CD14-positive monocyte (primary cell): ENCODE measurements at regions not wholly inside any gene's neighbourhood (a gene's known extent, or its start where the extent isn't known, plus 50 kb on each side); places are given as distances from the start of the nearest gene placed in this dataset.

Experiments used
- DNase-seq, 3 donors: peaks; one replicate each; pipeline ENCODE4 v3.0.0-alpha.2; 2011 to 2022
- H2AFZ ChIP-seq: 2 replicates; pipeline ENCODE4 v1.6.0; 2012; ENCODE audit warnings: mild to moderate bottlenecking, low read depth, low read length, inconsistent platforms; ENCODE audit not compliant: insufficient read depth, poor library complexity, severe bottlenecking
- H3K27ac ChIP-seq, 2 donors: 1 replicate in 1 of 2; 2 replicates in 1 of 2; pipeline ENCODE4 v1.5.1; 2012 to 2013; ENCODE audit warnings: low read length in 2 of 2, control low read depth in 1 of 2, inconsistent platforms in 1 of 2, low read depth in 1 of 2, mild to moderate bottlenecking in 1 of 2
- H3K27me3 ChIP-seq, 2 donors: one replicate each; pipeline versions ENCODE4 v1.6.0 to v1.6.1; 2011 to 2013; ENCODE audit warnings: low read length in 2 of 2; ENCODE audit not compliant: control insufficient read depth in 2 of 2, insufficient read depth in 2 of 2
- H3K36me3 ChIP-seq, 2 donors: replicated peaks in 1 of 2; 1 replicate in 1 of 2; 2 replicates in 1 of 2; pipeline versions ENCODE4 v1.5.1 to v1.6.1; 2012 to 2013; ENCODE audit warnings: low read length in 2 of 2, control low read depth in 1 of 2, inconsistent platforms in 1 of 2, mild to moderate bottlenecking in 1 of 2; ENCODE audit not compliant: insufficient read depth in 2 of 2, control insufficient read depth in 1 of 2
- H3K4me1 ChIP-seq, 2 donors: 1 replicate in 1 of 2; 2 replicates in 1 of 2; pipeline versions ENCODE4 v1.5.1 to v1.6.1; 2012 to 2013; ENCODE audit warnings: low read length in 2 of 2, control low read depth in 1 of 2, inconsistent platforms in 1 of 2, mild to moderate bottlenecking in 1 of 2, moderate library complexity in 1 of 2; ENCODE audit not compliant: insufficient read depth in 2 of 2, control insufficient read depth in 1 of 2
- H3K4me2 ChIP-seq: replicated peaks from 2 replicates; pipeline ENCODE3; 2012; ENCODE audit warnings: low read length, moderate library complexity, mild to moderate bottlenecking; ENCODE audit not compliant: poor library complexity, severe bottlenecking; ENCODE audit errors: extremely low read depth
- H3K4me3 ChIP-seq, 3 experiments: fragments of 200-600 bp in 1 of 3; sonication (generic) in 1 of 3; replicated peaks in 1 of 3; 1 replicate in 2 of 3; 2 replicates in 1 of 3; pipeline ENCODE4 v1.5.1; 2011 to 2013; ENCODE audit warnings: low read length in 3 of 3, mild to moderate bottlenecking in 3 of 3, control low read depth in 2 of 3, low read depth in 2 of 3, inconsistent platforms in 1 of 3, moderate library complexity in 1 of 3
- H3K79me2 ChIP-seq: 2 replicates; pipeline ENCODE4 v1.6.0; 2012; ENCODE audit warnings: mild to moderate bottlenecking, control low read depth, inconsistent platforms, low read length, moderate library complexity; ENCODE audit not compliant: insufficient read depth
- H3K9ac ChIP-seq: 2 replicates; pipeline ENCODE4 v1.6.0; 2017; ENCODE audit warnings: low read length, mild to moderate bottlenecking; ENCODE audit not compliant: insufficient read depth, poor library complexity, severe bottlenecking
- H3K9me3 ChIP-seq, 2 donors: replicated peaks in 1 of 2; 1 replicate in 1 of 2; 2 replicates in 1 of 2; pipeline versions ENCODE4 v1.5.1 to v1.6.1; 2012 to 2013; ENCODE audit warnings: low read length in 2 of 2, control low read depth in 1 of 2; ENCODE audit not compliant: control insufficient read depth in 1 of 2, insufficient read depth in 1 of 2
- H4K20me1 ChIP-seq: 2 replicates; pipeline ENCODE4 v1.6.0; 2012; ENCODE audit warnings: mild to moderate bottlenecking, low read length, control low read depth, moderate library complexity; ENCODE audit not compliant: insufficient read depth
- H3K27ac Mint-ChIP-seq, 7 donors: one replicate each; pipeline ENCODE4 v1.8.0; 2020; ENCODE audit warnings: mild to moderate bottlenecking in 7 of 7, mixed read lengths in 7 of 7, moderate library complexity in 6 of 7, inconsistent platforms in 2 of 7
- H3K27me3 Mint-ChIP-seq, 3 donors: one replicate each; pipeline ENCODE4 v1.8.0; 2021 to 2022; ENCODE audit warnings: low read depth in 3 of 3, mild to moderate bottlenecking in 3 of 3, mixed read lengths in 3 of 3, moderate library complexity in 3 of 3, inconsistent platforms in 1 of 3
- H3K36me3 Mint-ChIP-seq, 2 donors: one replicate each; pipeline ENCODE4 v1.8.0; 2020; ENCODE audit warnings: mixed read lengths in 2 of 2, inconsistent platforms in 1 of 2, mild to moderate bottlenecking in 1 of 2
- H3K4me1 Mint-ChIP-seq: one replicate; pipeline ENCODE4 v1.8.0; 2020; ENCODE audit warnings: mild to moderate bottlenecking, mixed read lengths
- H3K4me3 Mint-ChIP-seq, 2 donors: one replicate each; pipeline ENCODE4 v1.8.0; 2020; ENCODE audit warnings: mild to moderate bottlenecking in 2 of 2, mixed read lengths in 2 of 2, moderate library complexity in 1 of 2
- H3K9me3 Mint-ChIP-seq, 7 donors: one replicate each; pipeline ENCODE4 v1.8.0; 2020 to 2022; ENCODE audit warnings: mixed read lengths in 7 of 7, mild to moderate bottlenecking in 6 of 7, moderate library complexity in 6 of 7, inconsistent platforms in 2 of 7
- CTCF ChIP-seq: fragments of 200-600 bp; IDR thresholded peaks from one replicate; pipeline ENCODE4 v1.8.0; 2022; ENCODE audit warnings: antibody characterized with exemption, mild to moderate bottlenecking
- WGBS: methylation state at CpG from one replicate; pipeline ENCODE4 v1.1.5; 2013; ENCODE audit warnings: missing lambda C conversion rate; ENCODE audit not compliant: insufficient coverage; 5-methylcytosine and 5-hydroxymethylcytosine counted together
- intact Hi-C, 2 donors: fragments of 100-400 bp; cut with micrococcal nuclease; formaldehyde crosslinking; loops; one replicate each; pipeline versions ENCODE4 v1.15.0 to v1.15.1; 2023

- no peak overlapping the region for H3K27ac ChIP-seq
- Mint-ChIP-seq H3K36me3 (no peaks in the 10 kb centered on the region), H3K4me1 (no peaks in the 10 kb centered on the region), H3K4me3 (no peak overlapping the region), H3K9me3 (peaks cover 0 to 2% (median 0%) of the 10 kb centered on the region in 7 donors), H3K27ac (no peak overlapping the region), H3K27me3 (peaks cover 2 to 6% (median 5%) of the 10 kb centered on the region in 3 donors)
- no peaks in the 10 kb centered on the region for H3K79me2 ChIP-seq
- no peaks in the 10 kb centered on the region for H3K27me3 ChIP-seq
- WGBS, result 100% methylated on average over 1 of the region's 3 CpGs
- H3K36me3 ChIP-seq, result no peaks in the 10 kb centered on the region
- peak; percentile 6 to 20 (median 11) for DNase-seq
- no peaks in the 10 kb centered on the region for H4K20me1 ChIP-seq
- H3K4me2 ChIP-seq, result no peak overlapping the region
- H2AFZ ChIP-seq, result no peak overlapping the region
- intact Hi-C loops, result no loop called here
- peak; percentile 78 for TF ChIP-seq CTCF
- H3K9me3 ChIP-seq, result no peaks in the 10 kb centered on the region
- H3K9ac ChIP-seq, result no peak overlapping the region
- no peaks in the 10 kb centered on the region for H3K4me1 ChIP-seq
- H3K4me3 ChIP-seq, result no peak overlapping the region
These were observed 178.6 kb downstream of the MIAT start for GRCh38 chr22:26835929-26836528.

GRCh38 chr22:26837784-26838470, 180.5 kb downstream of the MIAT start:
- Histone ChIP-seq H3K9ac (no peak overlapping the region), H3K4me3 (no peak overlapping the region), H3K27me3 (no peaks in the 10 kb centered on the region), H3K36me3 (no peaks in the 10 kb centered on the region), H3K4me1 (no peaks in the 10 kb centered on the region), H3K4me2 (no peak overlapping the region), H3K27ac (no peak overlapping the region), H3K9me3 (no peaks in the 10 kb centered on the region), H2AFZ (no peak overlapping the region), H4K20me1 (no peaks in the 10 kb centered on the region), H3K79me2 (no peaks in the 10 kb centered on the region)
- Mint-ChIP-seq H3K27me3 (peaks cover 1 to 4% (median 3%) of the 10 kb centered on the region in 3 donors), H3K27ac (no peak overlapping the region), H3K36me3 (no peaks in the 10 kb centered on the region), H3K9me3 (peaks cover 0 to 2% (median 0%) of the 10 kb centered on the region in 7 donors), H3K4me3 (no peak overlapping the region), H3K4me1 (no peaks in the 10 kb centered on the region)
- intact Hi-C loops, result no loop called here
- no peak for TF ChIP-seq CTCF
- no peak for DNase-seq
- WGBS, result 33% methylated on average over 3 of the region's 5 CpGs
